Ectodermal cell (in vitro differentiated cells): ENCODE measurements at regions not wholly inside any gene's neighbourhood (a gene's known extent, or its start where the extent isn't known, plus 50 kb on each side); places are given as distances from the start of the nearest gene placed in this dataset.
A peak's percentile ranks its signal among the peaks of the same experiment; 100 is the strongest.

Experiments
- H3K27ac ChIP-seq: 2 replicates; pipeline ENCODE4 v1.7.0; 2013; ENCODE audit warnings: mild to moderate bottlenecking, low read depth, low read length; ENCODE audit not compliant: insufficient read depth, poor library complexity, severe bottlenecking
- H3K27me3 ChIP-seq: 2 replicates; pipeline ENCODE4 v1.7.0; 2013; ENCODE audit warnings: mild to moderate bottlenecking, low read length; ENCODE audit not compliant: insufficient read depth, control insufficient read depth, poor library complexity, severe bottlenecking
- H3K36me3 ChIP-seq: one replicate; pipeline ENCODE4 v1.7.0; 2013; ENCODE audit warnings: low read length; ENCODE audit not compliant: control insufficient read depth, insufficient read depth
- H3K4me1 ChIP-seq: one replicate; pipeline ENCODE4 v1.7.0; 2013; ENCODE audit warnings: low read length; ENCODE audit not compliant: control insufficient read depth, insufficient read depth
- H3K4me3 ChIP-seq: 2 replicates; pipeline ENCODE4 v1.7.0; 2013; ENCODE audit warnings: low read depth, low read length, control low read depth; ENCODE audit not compliant: insufficient read depth
- H3K9me3 ChIP-seq: 2 replicates; pipeline ENCODE4 v1.7.0; 2013; ENCODE audit warnings: mild to moderate bottlenecking, low read length, moderate library complexity; ENCODE audit not compliant: control insufficient read depth
- whole genome bisulfite sequencing, 2 experiments: methylation state at CpG; one replicate each; pipeline ENCODE4 v1.1.7; 2013; ENCODE audit warnings: missing lambda C conversion rate in 2 of 2; 5-methylcytosine and 5-hydroxymethylcytosine counted together

DNA sequence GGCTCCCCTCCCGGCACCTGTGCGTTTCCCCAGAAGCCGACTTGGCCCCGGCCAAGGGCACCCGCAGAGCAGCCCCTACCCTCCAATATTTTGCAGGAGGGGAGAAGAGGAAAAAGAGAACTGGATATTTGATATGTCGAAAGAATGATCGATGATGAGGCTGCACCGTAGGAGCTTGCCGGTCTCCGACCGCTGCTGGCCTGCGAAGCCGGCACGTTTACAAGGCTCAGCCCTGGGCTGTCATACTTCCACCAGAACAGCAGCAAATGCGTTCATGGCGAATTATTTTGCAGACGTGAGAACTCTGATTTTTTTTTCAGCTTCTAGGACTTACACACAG is 296.7 kb downstream of the TFAP2C start:
- 1 to 2% methylated on average over 17 of the region's 17 CpGs for WGBS, 2 experiments
- Histone ChIP-seq H3K9me3 (no peaks in the 10 kb centered on the region), H3K27ac (peak overlapping the region; percentile 82), H3K27me3 (peaks cover 78% of the 10 kb centered on the region), H3K4me3 (peak overlapping the region; percentile 44), H3K36me3 (no peaks in the 10 kb centered on the region), H3K4me1 (peaks cover 37% of the 10 kb centered on the region)

DNA sequence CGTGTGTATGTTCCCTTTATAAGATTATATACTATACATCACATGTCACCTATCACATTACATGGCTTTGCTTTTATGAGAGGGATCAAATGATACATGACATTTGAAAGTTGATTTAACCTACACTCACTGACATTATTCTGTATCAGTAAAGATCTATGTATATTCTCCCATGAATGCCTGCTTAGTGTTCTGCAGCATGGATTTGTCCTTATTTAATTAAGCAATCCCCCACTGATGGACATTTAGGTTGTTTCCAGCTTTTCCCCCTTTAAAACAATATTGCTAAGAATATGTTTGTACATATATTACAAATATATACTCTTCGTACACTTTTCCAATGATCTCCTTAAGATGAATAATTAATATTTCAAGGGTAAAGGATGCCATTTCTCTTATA is 297.4 kb downstream of the TFAP2C start:
- WGBS, 2 experiments: no CpG with 5 or more reads among the region's 2 CpGs
- no peaks in the 10 kb centered on the region for H3K9me3 ChIP-seq

DNA sequence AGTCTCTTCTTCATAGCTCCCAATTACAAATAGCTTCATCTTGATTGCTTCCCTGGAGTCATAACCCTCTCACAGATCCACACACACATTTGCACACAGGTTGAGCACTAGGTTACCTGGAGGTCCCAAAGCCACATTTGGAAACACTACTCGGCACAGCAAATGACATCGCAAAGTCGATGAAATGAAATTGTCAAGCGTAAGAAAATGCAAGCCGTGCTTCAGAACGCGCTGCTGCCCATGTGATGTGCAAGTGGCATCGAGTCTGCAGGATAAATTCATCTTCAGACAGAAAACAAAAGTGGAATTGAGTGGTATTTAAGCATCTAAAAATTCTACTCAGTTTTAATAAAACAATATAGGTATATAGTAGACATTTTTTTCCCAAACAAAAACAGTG is 298.0 kb downstream of the TFAP2C start:
- no peaks in the 10 kb centered on the region for H3K9me3 ChIP-seq
- H3K4me1 ChIP-seq: peaks cover 37% of the 10 kb centered on the region
- 73 to 79% methylated on average over 8 of the region's 8 CpGs for WGBS, 2 experiments
- no peak overlapping the region for H3K27ac ChIP-seq
- H3K4me3 ChIP-seq: no peak overlapping the region
- H3K36me3 ChIP-seq: no peaks in the 10 kb centered on the region
- H3K27me3 ChIP-seq: peaks cover 72% of the 10 kb centered on the region

More for the DNA sequence above, 297.4 kb downstream of the TFAP2C start:
- no peak overlapping the region for H3K27ac ChIP-seq
- H3K4me1 ChIP-seq: peaks cover 37% of the 10 kb centered on the region
- H3K4me3 ChIP-seq: no peak overlapping the region
- no peaks in the 10 kb centered on the region for H3K36me3 ChIP-seq
- H3K27me3 ChIP-seq: peaks cover 78% of the 10 kb centered on the region

DNA sequence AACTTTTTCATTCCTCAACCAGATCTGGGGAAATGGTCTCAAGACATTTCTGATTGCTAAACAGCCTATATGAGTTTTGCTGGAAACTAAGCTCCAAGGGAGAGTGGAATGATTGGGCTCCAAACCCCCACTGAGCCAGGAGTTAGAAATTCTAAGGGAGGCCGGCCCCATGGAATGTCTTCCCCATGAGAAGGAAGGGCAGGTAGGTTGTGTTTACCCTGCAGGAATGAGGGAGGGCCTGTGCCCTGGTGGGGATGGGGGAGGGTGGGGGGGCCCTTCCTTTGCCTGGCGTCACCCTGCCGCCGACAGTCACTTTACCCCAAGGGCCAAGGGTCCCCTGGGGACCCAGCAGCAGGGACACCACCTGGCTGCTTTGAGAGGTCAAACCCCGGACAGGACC is 298.9 kb downstream of the TFAP2C start:
- WGBS, 2 experiments: 8 to 13% methylated on average over 5 of the region's 5 CpGs
- H3K27ac ChIP-seq: no peak overlapping the region
- peaks cover 37% of the 10 kb centered on the region for H3K4me1 ChIP-seq

GRCh38 chr20:56929606-56930005 is 300.5 kb downstream of the TFAP2C start:
- no peak overlapping the region for H3K27ac ChIP-seq
- H3K27me3 ChIP-seq: peaks cover 48% of the 10 kb centered on the region
- no peaks in the 10 kb centered on the region for H3K36me3 ChIP-seq
- H3K9me3 ChIP-seq: no peaks in the 10 kb centered on the region
- H3K4me1 ChIP-seq: peaks cover 29% of the 10 kb centered on the region
- 19 to 22% methylated on average over 7 of the region's 7 CpGs for WGBS, 2 experiments
- H3K4me3 ChIP-seq: no peak overlapping the region

More for the DNA sequence above, 298.9 kb downstream of the TFAP2C start:
- no peaks in the 10 kb centered on the region for H3K36me3 ChIP-seq
- H3K4me3 ChIP-seq: no peak overlapping the region
- no peaks in the 10 kb centered on the region for H3K9me3 ChIP-seq
- H3K27me3 ChIP-seq: peaks cover 63% of the 10 kb centered on the region

DNA sequence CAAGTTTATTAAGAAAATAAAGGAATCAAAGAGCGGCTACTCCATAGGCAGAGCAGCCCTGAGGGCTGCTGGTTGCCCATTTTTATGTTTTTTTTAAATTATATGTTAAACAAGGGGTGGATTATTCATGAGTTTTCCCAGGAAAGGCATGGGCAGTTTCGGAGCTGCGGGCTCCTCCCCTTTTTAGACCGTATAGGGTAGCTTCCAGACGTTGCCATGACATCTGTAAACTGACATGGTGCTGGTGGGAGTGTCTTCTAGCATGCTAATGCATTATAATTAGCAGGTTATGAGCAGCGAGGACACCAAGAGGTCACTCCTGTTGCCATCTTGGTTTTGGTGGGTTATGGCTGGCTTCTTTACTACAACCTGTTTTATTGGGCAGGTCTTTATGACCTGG is 301.8 kb downstream of the TFAP2C start:
- Histone ChIP-seq H3K4me3 (no peak overlapping the region), H3K27me3 (peaks cover 48% of the 10 kb centered on the region), H3K36me3 (no peaks in the 10 kb centered on the region), H3K9me3 (no peaks in the 10 kb centered on the region), H3K4me1 (peaks cover 28% of the 10 kb centered on the region), H3K27ac (no peak overlapping the region)
- 71 to 86% methylated on average over 6 of the region's 6 CpGs for WGBS, 2 experiments

GRCh38 chr20:56932575-56933330 is 303.6 kb downstream of the TFAP2C start:
- H3K27me3 ChIP-seq: peaks cover 30% of the 10 kb centered on the region
- H3K4me3 ChIP-seq: no peak overlapping the region
- no peaks in the 10 kb centered on the region for H3K36me3 ChIP-seq
- H3K27ac ChIP-seq: no peak overlapping the region
- H3K4me1 ChIP-seq: peaks cover 23% of the 10 kb centered on the region
- no peaks in the 10 kb centered on the region for H3K9me3 ChIP-seq
- WGBS, 2 experiments: 93% methylated on average over 6 of the region's 6 CpGs

DNA sequence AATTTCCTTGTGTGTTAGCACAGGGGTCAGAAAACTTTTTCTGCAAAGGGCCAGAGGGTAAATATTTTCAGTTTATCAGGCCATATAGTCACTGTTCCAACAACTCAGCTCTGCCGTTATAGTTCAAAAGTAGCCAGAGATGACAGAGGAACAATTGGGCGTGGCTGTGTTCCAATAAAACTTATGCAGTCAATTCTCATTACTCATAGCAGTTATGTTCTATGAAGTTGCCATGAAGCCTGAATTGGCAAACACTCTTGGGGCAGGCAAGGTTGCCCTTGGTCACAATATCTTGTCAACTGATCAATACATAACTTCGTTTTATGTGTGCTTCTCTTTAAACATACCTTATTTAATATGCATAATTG is 304.2 kb downstream of the TFAP2C start:
- H3K27ac ChIP-seq: no peak overlapping the region
- peaks cover 19% of the 10 kb centered on the region for H3K4me1 ChIP-seq
- no peaks in the 10 kb centered on the region for H3K36me3 ChIP-seq
- H3K4me3 ChIP-seq: no peak overlapping the region
- peaks cover 25% of the 10 kb centered on the region for H3K27me3 ChIP-seq
- H3K9me3 ChIP-seq: no peaks in the 10 kb centered on the region
- 91 to 94% methylated on average over 3 of the region's 3 CpGs for WGBS, 2 experiments

DNA sequence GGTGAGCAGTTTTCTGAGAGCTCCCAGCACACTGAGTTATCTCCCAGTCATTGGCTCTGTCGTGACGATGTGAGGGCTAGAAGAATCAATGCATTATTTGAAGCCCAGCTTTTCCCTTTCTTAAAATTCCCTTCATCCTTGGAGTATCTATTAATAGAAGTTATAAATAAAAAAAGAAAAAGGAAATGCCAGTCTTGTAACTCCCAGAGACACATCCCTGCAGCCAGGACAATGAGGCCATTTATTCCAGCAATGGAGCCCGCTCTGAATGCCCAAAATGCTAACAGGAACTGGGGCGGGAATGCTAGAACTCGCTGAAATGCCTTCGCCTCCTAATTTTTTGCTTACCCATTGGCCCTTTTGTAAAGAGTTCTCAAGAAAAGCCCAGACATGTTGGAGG is 305.8 kb downstream of the TFAP2C start:
- peaks cover 9% of the 10 kb centered on the region for H3K27me3 ChIP-seq
- H3K9me3 ChIP-seq: no peaks in the 10 kb centered on the region
- H3K4me3 ChIP-seq: no peak overlapping the region
- peaks cover 3% of the 10 kb centered on the region for H3K4me1 ChIP-seq
- 87 to 92% methylated on average over 6 of the region's 6 CpGs for WGBS, 2 experiments
- H3K27ac ChIP-seq: no peak overlapping the region
- no peaks in the 10 kb centered on the region for H3K36me3 ChIP-seq

GRCh38 chr20:56940466-56940865 is 311.4 kb downstream of the TFAP2C start:
- no peaks in the 10 kb centered on the region for H3K9me3 ChIP-seq
- no peak overlapping the region for H3K27ac ChIP-seq
- no peaks in the 10 kb centered on the region for H3K4me1 ChIP-seq
- no peaks in the 10 kb centered on the region for H3K36me3 ChIP-seq
- H3K4me3 ChIP-seq: no peak overlapping the region
- H3K27me3 ChIP-seq: peaks cover 6% of the 10 kb centered on the region
